ENCODE measurements at regions not wholly inside any gene's neighbourhood (a gene's known extent, or its start where the extent isn't known, plus 50 kb on each side); places are given as distances from the start of the nearest gene placed in this dataset.

DNA sequence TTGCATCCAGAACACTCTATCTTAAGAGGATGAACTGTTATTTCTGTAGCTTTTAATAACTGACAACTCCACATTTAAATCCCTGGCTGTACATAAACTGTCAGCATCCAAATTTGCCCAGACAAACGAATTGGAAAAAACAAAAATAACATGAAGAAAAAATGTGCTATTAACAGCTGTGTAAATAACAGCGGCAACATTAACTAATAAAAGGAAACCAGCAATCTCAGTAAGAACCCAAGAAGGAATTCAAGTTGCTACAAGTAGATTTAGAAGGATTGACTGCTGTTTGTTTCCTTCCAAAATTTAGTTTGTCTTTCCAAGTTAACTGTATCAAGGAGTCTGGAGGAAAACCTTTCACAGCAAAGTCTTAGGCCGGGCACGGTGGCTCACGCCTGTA lies 550.6 kb upstream of the MDFIC2 start:
- TF ChIP-seq, protein P1, sequence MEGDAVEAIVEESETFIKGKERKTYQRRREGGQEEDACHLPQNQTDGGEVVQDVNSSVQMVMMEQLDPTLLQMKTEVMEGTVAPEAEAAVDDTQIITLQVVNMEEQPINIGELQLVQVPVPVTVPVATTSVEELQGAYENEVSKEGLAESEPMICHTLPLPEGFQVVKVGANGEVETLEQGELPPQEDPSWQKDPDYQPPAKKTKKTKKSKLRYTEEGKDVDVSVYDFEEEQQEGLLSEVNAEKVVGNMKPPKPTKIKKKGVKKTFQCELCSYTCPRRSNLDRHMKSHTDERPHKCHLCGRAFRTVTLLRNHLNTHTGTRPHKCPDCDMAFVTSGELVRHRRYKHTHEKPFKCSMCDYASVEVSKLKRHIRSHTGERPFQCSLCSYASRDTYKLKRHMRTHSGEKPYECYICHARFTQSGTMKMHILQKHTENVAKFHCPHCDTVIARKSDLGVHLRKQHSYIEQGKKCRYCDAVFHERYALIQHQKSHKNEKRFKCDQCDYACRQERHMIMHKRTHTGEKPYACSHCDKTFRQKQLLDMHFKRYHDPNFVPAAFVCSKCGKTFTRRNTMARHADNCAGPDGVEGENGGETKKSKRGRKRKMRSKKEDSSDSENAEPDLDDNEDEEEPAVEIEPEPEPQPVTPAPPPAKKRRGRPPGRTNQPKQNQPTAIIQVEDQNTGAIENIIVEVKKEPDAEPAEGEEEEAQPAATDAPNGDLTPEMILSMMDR (optimal IDR thresholded peaks at IDR 0.05 in 1 of 3, IDR thresholded peaks at IDR 0.05 in 1 of 3, conservative IDR thresholded peaks at IDR 0.05 in 1 of 3; ENCODE audit: extremely low read depth in 1 of 3, insufficient read depth in 2 of 3, low read length in 3 of 3), result no peak
- no peak for TF ChIP-seq EZH2 (IDR thresholded peaks at IDR 0.05; ENCODE audit: low read length)
